ENCODE measurements at regions not wholly inside any gene's neighbourhood (a gene's known extent, or its start where the extent isn't known, plus 50 kb on each side); places are given as distances from the start of the nearest gene placed in this dataset.

GRCh38 chr10:93254180-93254853, 180.6 kb downstream of the CYP26A1 start:
- Histone ChIP-seq H3K4me3 (replicated peaks in 1 of 3; ENCODE audit: insufficient read depth in 1 of 3, low read depth in 1 of 3, low read length in 3 of 3) (no peak overlapping the region), H3K4me1 (ENCODE audit: control insufficient read depth, extremely low read depth, insufficient read depth, low read length) (no peaks in the 10 kb centered on the region), H2AFZ (ENCODE audit: low read depth, low read length) (no peak overlapping the region), H3K9me1 (replicated peaks; ENCODE audit: control insufficient read depth, extremely low read depth, insufficient read depth, low read length) (no peaks in the 10 kb centered on the region), H3K27ac (ENCODE audit: insufficient read depth, low read depth, low read length) (no peak overlapping the region), H3K4me2 (ENCODE audit: insufficient read depth, low read length) (no peak overlapping the region), H3K36me3 (ENCODE audit: control insufficient read depth in 2 of 2, extremely low read depth in 1 of 2, insufficient read depth in 2 of 2, low read length in 2 of 2) (no peaks in the 10 kb centered on the region), H4K20me1 (replicated peaks; ENCODE audit: control insufficient read depth, extremely low read depth, insufficient read depth, low read length) (no peaks in the 10 kb centered on the region), H3K9me3 (replicated peaks; ENCODE audit: control insufficient read depth, insufficient read depth, low read length) (no peaks in the 10 kb centered on the region), H3K27me3 (ENCODE audit: control insufficient read depth in 2 of 2, insufficient read depth in 2 of 2, low read length in 2 of 2) (peaks cover 2% of the 10 kb centered on the region in 2 experiments), H3K79me2 (ENCODE audit: control insufficient read depth, insufficient read depth, low read length) (no peaks in the 10 kb centered on the region), H3K9ac (replicated peaks; ENCODE audit: extremely low read depth, insufficient read depth, low read length) (no peak overlapping the region)
- BruUV-seq (replicated peaks), result no TSS peak
- intact Hi-C loops (cut with micrococcal nuclease) (no loop called here), dilution Hi-C loops (cut with MboI; ENCODE audit: extremely low pct_ligation_motif_present, low sequenced_read_pairs) (no loop called here)
- ChIA-PET POLR2A (no interaction called here), CTCF (no interaction called here)
- TF ChIP-seq FOS (IDR thresholded peaks at IDR 0.05; ENCODE audit: borderline replicate concordance, insufficient read depth, low read length) (no peak), MYC (IDR thresholded peaks at IDR 0.05; ENCODE audit: low read depth, low read length) (no peak), EZH2 (IDR thresholded peaks at IDR 0.05; ENCODE audit: borderline replicate concordance, low read depth, low read length, severe bottlenecking) (no peak), POLR2A (IDR thresholded peaks at IDR 0.05; ENCODE audit: low read depth, low read length) (no peak), MAX (IDR thresholded peaks at IDR 0.05; ENCODE audit: insufficient read depth, insufficient read length) (no peak), JUN (IDR thresholded peaks at IDR 0.05; ENCODE audit: borderline replicate concordance, insufficient read depth, insufficient read length, low read depth) (no peak), GATA2 (IDR thresholded peaks at IDR 0.05; ENCODE audit: insufficient read depth, insufficient read length, low read depth, low read length) (no peak), POLR2AphosphoS5 (IDR thresholded peaks at IDR 0.05; ENCODE audit: insufficient read depth, low read depth, low read length) (no peak), CTCF (IDR thresholded peaks at IDR 0.05; ENCODE audit: extremely low read depth in 1 of 2, insufficient read depth in 1 of 2, low read depth in 1 of 2, low read length in 2 of 2) (no peak)
- DNase-seq (ENCODE audit: low read depth, low spot score) (no peak), FAIRE-seq (no peak)
